Choroid plexus epithelial cell (primary cell): ENCODE measurements at regions not wholly inside any gene's neighbourhood (a gene's known extent, or its start where the extent isn't known, plus 50 kb on each side); places are given as distances from the start of the nearest gene placed in this dataset.

Source experiments
- DNase-seq: peaks from one replicate; pipeline ENCODE4 v3.0.0-alpha.2; 2010; ENCODE audit warnings: low read depth
- H3K4me3 ChIP-seq: 2 replicates; pipeline ENCODE4 v1.5.1; 2011; ENCODE audit warnings: low read depth, mild to moderate bottlenecking, control low read depth, low read length, moderate library complexity
- CTCF ChIP-seq: conservative IDR thresholded peaks from 2 replicates; pipeline ENCODE4 v1.5.1; 2011; ENCODE audit warnings: low read depth, mild to moderate bottlenecking, control low read depth, inconsistent platforms, low read length, moderate library complexity

GRCh38 chr11:134630861-134631260, 218.8 kb upstream of the B3GAT1 start:
- no peak overlapping the region for H3K4me3 ChIP-seq
- TF ChIP-seq CTCF = no peak
- no peak for DNase-seq

- DNase-seq = no peak
- no peak for TF ChIP-seq CTCF
- no peak overlapping the region for H3K4me3 ChIP-seq
Observed at GRCh38 chr11:134628426-134628825, 216.4 kb upstream of the B3GAT1 start.

GRCh38 chr11:134626032-134626431, 214.0 kb upstream of the B3GAT1 start:
- no peak for TF ChIP-seq CTCF
- no peak for DNase-seq
- H3K4me3 ChIP-seq = no peak overlapping the region

- DNase-seq = no peak
- H3K4me3 ChIP-seq = no peak overlapping the region
- no peak for TF ChIP-seq CTCF
Observed at GRCh38 chr11:134625631-134626030, 213.6 kb upstream of the B3GAT1 start.

- TF ChIP-seq CTCF = no peak
- DNase-seq = no peak
- no peak overlapping the region for H3K4me3 ChIP-seq
Observed at GRCh38 chr11:134625151-134625550, 213.1 kb upstream of the B3GAT1 start.

GRCh38 chr11:134624166-134624920, 212.3 kb upstream of the B3GAT1 start:
- TF ChIP-seq CTCF = no peak
- H3K4me3 ChIP-seq = no peak overlapping the region
- DNase-seq = no peak

GRCh38 chr11:134623711-134624110, 211.7 kb upstream of the B3GAT1 start:
- H3K4me3 ChIP-seq = no peak overlapping the region
- no peak for DNase-seq
- no peak for TF ChIP-seq CTCF
